Small intestine (tissue), 7 donors: ENCODE measurements at regions not wholly inside any gene's neighbourhood (a gene's known extent, or its start where the extent isn't known, plus 50 kb on each side); places are given as distances from the start of the nearest gene placed in this dataset.

Experiments
- DNase-seq, 2 donors: peaks; one replicate each; pipeline versions ENCODE4 v3.0.0 to v3.0.0-alpha.2; 2013
- FAIRE-seq: peaks from 2 replicates; lab custom pipeline; 2012; peaks lifted over from hg19 to GRCh38; lab: Jason Lieb, UNC
- H3K27ac ChIP-seq, 3 donors: one replicate each; pipeline ENCODE4 v1.5.1; 2013; ENCODE audit warnings: low read length in 2 of 3, mild to moderate bottlenecking in 2 of 3, control low read depth in 1 of 3, inconsistent platforms in 1 of 3, low read depth in 1 of 3, moderate library complexity in 1 of 3
- H3K27me3 ChIP-seq, 3 donors: one replicate each; pipeline ENCODE4 v1.6.1; 2013; ENCODE audit warnings: low read length in 3 of 3, inconsistent platforms in 1 of 3; ENCODE audit not compliant: control insufficient read depth in 3 of 3, insufficient read depth in 3 of 3
- H3K36me3 ChIP-seq, 3 donors: one replicate each; pipeline ENCODE4 v1.6.1; 2013; ENCODE audit warnings: low read length in 3 of 3, inconsistent platforms in 1 of 3, low read depth in 1 of 3, mild to moderate bottlenecking in 1 of 3, moderate library complexity in 1 of 3; ENCODE audit not compliant: control insufficient read depth in 3 of 3, insufficient read depth in 2 of 3
- H3K4me1 ChIP-seq, 3 donors: one replicate each; pipeline ENCODE4 v1.6.1; 2013; ENCODE audit warnings: low read length in 2 of 3, inconsistent platforms in 1 of 3, low read depth in 1 of 3, mild to moderate bottlenecking in 1 of 3, moderate library complexity in 1 of 3; ENCODE audit not compliant: control insufficient read depth in 3 of 3, insufficient read depth in 2 of 3
- H3K4me3 ChIP-seq, 3 donors: one replicate each; pipeline ENCODE4 v1.5.1; 2013; ENCODE audit warnings: low read length in 3 of 3, control low read depth in 1 of 3, inconsistent platforms in 1 of 3, low read depth in 1 of 3, mild to moderate bottlenecking in 1 of 3, moderate library complexity in 1 of 3
- H3K9me3 ChIP-seq, 2 donors: one replicate each; pipeline ENCODE4 v1.6.1; 2013; ENCODE audit warnings: low read depth in 1 of 2, low read length in 1 of 2; ENCODE audit not compliant: control insufficient read depth in 2 of 2, insufficient read depth in 1 of 2
- WGBS, 3 donors: extraction: QIAGEN DNeasy Blood & Tissue Kit; methylation state at CpG; one replicate each; pipeline ENCODE4 v1.1.7; 2013; 5-methylcytosine and 5-hydroxymethylcytosine counted together
- donor health status: healthy with polysubstance abuse.
- donor health status: control.
- donor health status: control.
- donor health status: Bipolar disorder and iron deficiency.
- donor health status: healthy.

GRCh38 chr2:187920511-187920910 lies 366.3 kb upstream of the TFPI start:
- Histone ChIP-seq H3K27me3 (no peaks in the 10 kb centered on the region), H3K36me3 (no peaks in the 10 kb centered on the region), H3K27ac (no peak overlapping the region), H3K4me3 (no peak overlapping the region), H3K9me3 (no peaks in the 10 kb centered on the region), H3K4me1 (peaks cover 0 to 4% (median 0%) of the 10 kb centered on the region in 3 donors)
- DNase-seq (no peak), FAIRE-seq (no peak)
- WGBS, 3 donors: 66 to 78% (median 75%) methylated on average over 1 of the region's 1 CpG

- no peak overlapping the region for H3K27ac ChIP-seq
- H3K9me3 ChIP-seq: no peaks in the 10 kb centered on the region
- no peaks in the 10 kb centered on the region for H3K27me3 ChIP-seq
- peaks cover 0 to 4% (median 0%) of the 10 kb centered on the region in 3 donors for H3K4me1 ChIP-seq
- no peak overlapping the region for H3K4me3 ChIP-seq
- whole genome bisulfite sequencing, 3 donors: 70 to 90% (median 75%) methylated on average over 2 of the region's 2 CpGs
- no peaks in the 10 kb centered on the region for H3K36me3 ChIP-seq
- FAIRE-seq: no peak
- DNase-seq: no peak
Observed at GRCh38 chr2:187922846-187923245, 368.6 kb upstream of the TFPI start.

GRCh38 chr2:187924293-187924692 lies 367.4 kb upstream of the GULP1 start:
- DNase-seq (peak in 1 of 2 donors; percentile 14), FAIRE-seq (no peak)
- no peaks in the 10 kb centered on the region for H3K36me3 ChIP-seq
- H3K9me3 ChIP-seq: no peaks in the 10 kb centered on the region
- H3K4me3 ChIP-seq: no peak overlapping the region
- peaks cover 0 to 4% (median 0%) of the 10 kb centered on the region in 3 donors for H3K4me1 ChIP-seq
- no peaks in the 10 kb centered on the region for H3K27me3 ChIP-seq
- H3K27ac ChIP-seq: no peak overlapping the region

- Histone ChIP-seq H3K9me3 (peaks cover 0 to 3% of the 10 kb centered on the region in 2 donors), H3K27me3 (no peaks in the 10 kb centered on the region), H3K4me3 (no peak overlapping the region), H3K4me1 (no peaks in the 10 kb centered on the region), H3K36me3 (no peaks in the 10 kb centered on the region), H3K27ac (no peak overlapping the region)
- no peak for DNase-seq
- 65 to 77% (median 77%) methylated on average over 6 of the region's 6 CpGs for WGBS, 3 donors
- no peak for FAIRE-seq
Observed at GRCh38 chr2:187934236-187934635, 357.4 kb upstream of the GULP1 start.

- no peak overlapping the region for H3K4me3 ChIP-seq
- no peaks in the 10 kb centered on the region for H3K27me3 ChIP-seq
- no peaks in the 10 kb centered on the region for H3K4me1 ChIP-seq
- 90 to 93% (median 92%) methylated on average over 4 of the region's 4 CpGs for WGBS, 3 donors
- DNase-seq (no peak), FAIRE-seq (no peak)
- no peaks in the 10 kb centered on the region for H3K36me3 ChIP-seq
- H3K9me3 ChIP-seq: peaks cover 0 to 3% of the 10 kb centered on the region in 2 donors
- no peak overlapping the region for H3K27ac ChIP-seq
Observed at GRCh38 chr2:187934692-187935091, 357.0 kb upstream of the GULP1 start.

- Histone ChIP-seq H3K27me3 (no peaks in the 10 kb centered on the region), H3K27ac (no peak overlapping the region), H3K4me1 (no peaks in the 10 kb centered on the region), H3K4me3 (no peak overlapping the region), H3K9me3 (peaks cover 0 to 3% of the 10 kb centered on the region in 2 donors), H3K36me3 (no peaks in the 10 kb centered on the region)
- WGBS, 3 donors: 91 to 97% (median 94%) methylated on average over 6 of the region's 6 CpGs
- DNase-seq: no peak
- no peak for FAIRE-seq
Observed at GRCh38 chr2:187935126-187935525, 356.5 kb upstream of the GULP1 start.

- no peak for DNase-seq
- Histone ChIP-seq H3K36me3 (no peaks in the 10 kb centered on the region), H3K27me3 (no peaks in the 10 kb centered on the region), H3K4me3 (no peak overlapping the region), H3K4me1 (no peaks in the 10 kb centered on the region), H3K27ac (no peak overlapping the region), H3K9me3 (peaks cover 0 to 3% of the 10 kb centered on the region in 2 donors)
- no peak for FAIRE-seq
- WGBS, 3 donors: 53 to 70% (median 55%) methylated on average over 2 of the region's 2 CpGs
Observed at GRCh38 chr2:187936228-187936627, 355.4 kb upstream of the GULP1 start.

- 27 to 41% (median 31%) methylated on average over 1 of the region's 1 CpG for WGBS, 3 donors
- H3K9me3 ChIP-seq: peaks cover 0 to 3% of the 10 kb centered on the region in 2 donors
- DNase-seq: no peak
- no peaks in the 10 kb centered on the region for H3K27me3 ChIP-seq
- no peaks in the 10 kb centered on the region for H3K4me1 ChIP-seq
- H3K4me3 ChIP-seq: no peak overlapping the region
- no peaks in the 10 kb centered on the region for H3K36me3 ChIP-seq
- FAIRE-seq: no peak
- no peak overlapping the region for H3K27ac ChIP-seq
Observed at GRCh38 chr2:187939180-187939579, 352.5 kb upstream of the GULP1 start.

- no peak overlapping the region for H3K4me3 ChIP-seq
- no peaks in the 10 kb centered on the region for H3K4me1 ChIP-seq
- DNase-seq (no peak), FAIRE-seq (no peak)
- no peaks in the 10 kb centered on the region for H3K27me3 ChIP-seq
- no peaks in the 10 kb centered on the region for H3K9me3 ChIP-seq
- no peak overlapping the region for H3K27ac ChIP-seq
- no peaks in the 10 kb centered on the region for H3K36me3 ChIP-seq
Observed at GRCh38 chr2:187942876-187943275, 348.8 kb upstream of the GULP1 start.
